ENCODE measurements at regions not wholly inside any gene's neighbourhood (a gene's known extent, or its start where the extent isn't known, plus 50 kb on each side); places are given as distances from the start of the nearest gene placed in this dataset.

DNA sequence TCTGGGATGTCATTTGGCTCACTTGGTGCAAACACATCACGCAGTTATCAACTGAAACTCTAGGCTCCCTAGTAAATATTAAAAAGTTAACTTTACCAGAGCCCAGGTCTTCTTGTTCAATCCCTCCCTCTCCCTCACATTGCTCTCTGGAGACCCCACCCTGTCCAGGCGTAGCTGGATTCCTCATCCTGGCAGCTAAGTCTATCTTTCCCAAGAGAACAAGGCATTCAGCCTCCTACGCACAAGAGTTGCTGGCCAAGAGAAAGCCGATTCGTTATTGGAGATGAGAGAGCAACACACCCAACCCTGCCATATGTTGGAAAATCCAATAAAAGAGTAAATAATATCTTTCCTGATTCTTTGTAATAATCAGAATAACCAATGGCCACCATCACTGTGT lies 117.9 kb downstream of the SLC30A10 start:
- Histone ChIP-seq H3K9me2 (replicated peaks; ENCODE audit: low read length) (no peaks in the 10 kb centered on the region), H3K4me3 (ENCODE audit: low read length) (no peak overlapping the region), H3K9me3 (ENCODE audit: low read length) (no peaks in the 10 kb centered on the region), H2AFZ (ENCODE audit: low read length) (no peak overlapping the region), H3K4me2 (ENCODE audit: low read length) (no peak overlapping the region), H3K79me2 (ENCODE audit: low read length) (no peaks in the 10 kb centered on the region), H3K27ac (ENCODE audit: low read length) (no peak overlapping the region), H3K4me1 (ENCODE audit: insufficient read depth, low read length) (peaks cover 22% of the 10 kb centered on the region), H3K36me3 (ENCODE audit: low read depth, low read length) (no peaks in the 10 kb centered on the region), H4K20me1 (ENCODE audit: low read length) (no peaks in the 10 kb centered on the region), H3F3A (ENCODE audit: low read length, unreplicated experiment) (no peaks in the 10 kb centered on the region), H3K27me3 (ENCODE audit: low read length) (peaks cover 23% of the 10 kb centered on the region), H3K9ac (ENCODE audit: low read length) (no peak overlapping the region)
- ATAC-seq = no peak
- BruUV-seq (replicated peaks) = no TSS peak
- TF ChIP-seq CTCF (conservative IDR thresholded peaks at IDR 0.05; ENCODE audit: low read depth, low read length) = no peak
- no peak for TF ChIP-seq EZH2 (IDR thresholded peaks at IDR 0.05; ENCODE audit: low read length, unreplicated experiment)
- no peak for TF ChIP-seq EZH2phosphoT487 (IDR thresholded peaks at IDR 0.05; ENCODE audit: borderline replicate concordance, low read length)
- POLR2A ChIA-PET (ENCODE audit: unreplicated experiment) = no interaction called here
- no peak for DNase-seq
- CTCF ChIA-PET = no interaction called here
- intact Hi-C loops (cut with micrococcal nuclease) = loop anchor here (5.0 to 10.0 kb wide), 4 partner anchors 228 to 1126 kb away; no protein-coding TSS in a partner anchor

DNA sequence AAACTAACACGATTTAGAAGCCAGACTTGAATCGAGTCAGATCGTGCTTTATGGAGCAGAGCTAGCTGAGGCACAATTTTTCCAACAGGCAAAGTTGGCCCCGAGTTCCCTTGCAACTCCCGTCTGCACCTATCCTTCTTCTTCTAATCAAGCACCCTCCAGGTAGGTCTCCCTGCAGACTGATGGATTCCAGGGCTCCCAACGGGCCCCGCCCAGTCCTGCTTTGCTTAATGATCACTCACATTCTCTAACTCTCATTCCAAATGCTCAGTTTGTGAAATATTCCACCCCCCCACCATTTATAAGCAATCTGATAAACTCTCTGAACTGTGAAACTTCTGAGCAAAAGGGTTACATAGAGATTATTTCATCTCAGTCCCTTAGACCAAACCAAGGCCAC lies 119.6 kb downstream of the SLC30A10 start:
- H3K9me2 ChIP-seq (replicated peaks; ENCODE audit: low read length) = no peaks in the 10 kb centered on the region
- no peaks in the 10 kb centered on the region for H3K36me3 ChIP-seq (ENCODE audit: low read depth, low read length)
- POLR2A ChIA-PET (ENCODE audit: unreplicated experiment) = no interaction called here
- no peak for DNase-seq
- H3K79me2 ChIP-seq (ENCODE audit: low read length) = no peaks in the 10 kb centered on the region
- no peaks in the 10 kb centered on the region for H3K9me3 ChIP-seq (ENCODE audit: low read length)
- no peaks in the 10 kb centered on the region for H3F3A ChIP-seq (ENCODE audit: low read length, unreplicated experiment)
- no peak overlapping the region for H3K27ac ChIP-seq (ENCODE audit: low read length)
- no TSS peak for BruUV-seq (replicated peaks)
- peaks cover 22% of the 10 kb centered on the region for H3K4me1 ChIP-seq (ENCODE audit: insufficient read depth, low read length)
- no peak for ATAC-seq
- TF ChIP-seq CTCF (conservative IDR thresholded peaks at IDR 0.05; ENCODE audit: low read depth, low read length) (no peak), EZH2 (IDR thresholded peaks at IDR 0.05; ENCODE audit: low read length, unreplicated experiment) (no peak)
- H3K27me3 ChIP-seq (ENCODE audit: low read length) = peaks cover 6% of the 10 kb centered on the region
- intact Hi-C loops (cut with micrococcal nuclease) = no loop called here
- H4K20me1 ChIP-seq (ENCODE audit: low read length) = no peaks in the 10 kb centered on the region
- CTCF ChIA-PET = no interaction called here
- H3K4me2 ChIP-seq (ENCODE audit: low read length) = no peak overlapping the region
- H2AFZ ChIP-seq (ENCODE audit: low read length) = no peak overlapping the region
- no peak overlapping the region for H3K9ac ChIP-seq (ENCODE audit: low read length)
- no peak overlapping the region for H3K4me3 ChIP-seq (ENCODE audit: low read length)

GRCh38 chr1:219806642-219807041 lies 121.7 kb downstream of the SLC30A10 start:
- H3F3A ChIP-seq (ENCODE audit: low read length, unreplicated experiment) = no peaks in the 10 kb centered on the region
- H3K27me3 ChIP-seq (ENCODE audit: low read length) = no peaks in the 10 kb centered on the region
- intact Hi-C loops (cut with micrococcal nuclease) = no loop called here
- ChIA-PET POLR2A (ENCODE audit: unreplicated experiment) (no interaction called here), CTCF (interaction anchor here (0.7 kb wide), 1 partner anchor 251 kb away, joined by 3 read pairs; no protein-coding TSS in a partner anchor)
- no peaks in the 10 kb centered on the region for H3K9me3 ChIP-seq (ENCODE audit: low read length)
- peak; percentile 44 for DNase-seq
- peaks cover 10% of the 10 kb centered on the region for H3K4me1 ChIP-seq (ENCODE audit: insufficient read depth, low read length)
- no TSS peak for BruUV-seq (replicated peaks)
- H3K4me3 ChIP-seq (ENCODE audit: low read length) = no peak overlapping the region
- H2AFZ ChIP-seq (ENCODE audit: low read length) = no peak overlapping the region
- no peaks in the 10 kb centered on the region for H3K79me2 ChIP-seq (ENCODE audit: low read length)
- TF ChIP-seq EZH2 (IDR thresholded peaks at IDR 0.05; ENCODE audit: low read length, unreplicated experiment) (no peak), CTCF (conservative IDR thresholded peaks at IDR 0.05; ENCODE audit: low read depth, low read length) (no peak), EZH2phosphoT487 (IDR thresholded peaks at IDR 0.05; ENCODE audit: borderline replicate concordance, low read length) (no peak)
- no peaks in the 10 kb centered on the region for H3K36me3 ChIP-seq (ENCODE audit: low read depth, low read length)
- H3K4me2 ChIP-seq (ENCODE audit: low read length) = no peak overlapping the region
- no peak overlapping the region for H3K27ac ChIP-seq (ENCODE audit: low read length)
- ATAC-seq = no peak
- no peaks in the 10 kb centered on the region for H3K9me2 ChIP-seq (replicated peaks; ENCODE audit: low read length)
- no peak overlapping the region for H3K9ac ChIP-seq (ENCODE audit: low read length)
- H4K20me1 ChIP-seq (ENCODE audit: low read length) = no peaks in the 10 kb centered on the region

All from PC-3 (cell line).